ENCODE measurements at regions not wholly inside any gene's neighbourhood (a gene's known extent, or its start where the extent isn't known, plus 50 kb on each side); places are given as distances from the start of the nearest gene placed in this dataset.

DNA sequence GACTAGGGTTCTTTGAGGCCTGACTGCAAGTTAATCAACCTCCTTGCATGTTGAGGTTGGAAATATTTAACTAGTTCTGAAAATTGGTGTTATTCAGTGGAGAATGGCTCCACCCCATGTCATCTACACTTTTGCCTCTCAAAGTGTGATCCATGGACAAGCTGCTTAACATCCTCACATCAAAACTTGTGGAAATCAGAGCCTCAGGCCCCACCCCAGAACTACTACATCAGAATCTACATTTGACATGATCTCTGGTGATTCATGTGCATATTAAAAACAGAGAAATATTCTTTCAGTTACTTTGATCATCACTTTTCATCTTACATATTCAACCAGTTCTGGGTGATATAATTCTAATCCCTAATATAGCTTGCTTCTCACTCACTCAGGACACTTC, 632.9 kb downstream of the ARL4A start:
- BruUV-seq (replicated peaks): no TSS peak
- no peak overlapping the region for H3K4me3 ChIP-seq (replicated peaks in 1 of 2; ENCODE audit: low read depth in 1 of 2, low read length in 2 of 2)
- no peaks in the 10 kb centered on the region for H3K36me3 ChIP-seq (ENCODE audit: control insufficient read depth in 1 of 2, insufficient read depth in 2 of 2, low read length in 2 of 2)
- no peaks in the 10 kb centered on the region for H3K9me2 ChIP-seq (ENCODE audit: insufficient read depth)
- RAD21 ChIA-PET (ENCODE audit: low non-redundant PET in 1 of 2, low total read pairs in 2 of 2, uncharacterized antibody in 2 of 2, unreplicated experiment in 2 of 2): no interaction called here
- intact Hi-C loops (cut with micrococcal nuclease): no loop called here
- H4K20me1 ChIP-seq (ENCODE audit: insufficient read depth): no peaks in the 10 kb centered on the region
- H3K9ac ChIP-seq (ENCODE audit: low read length): no peak overlapping the region
- H3K4me2 ChIP-seq (ENCODE audit: low read length): no peak overlapping the region
- DNase-seq (ENCODE audit: low read depth, low spot score) (no peak), ATAC-seq (no peak)
- POLR2A ChIA-PET: no interaction called here
- H3K27ac ChIP-seq (ENCODE audit: low read depth, low read length): no peak overlapping the region
- CTCF ChIA-PET: no interaction called here
- H3K4me1 ChIP-seq (ENCODE audit: control insufficient read depth in 1 of 2, insufficient read depth in 2 of 2, low read length in 2 of 2): no peaks in the 10 kb centered on the region
- H3K79me2 ChIP-seq (ENCODE audit: insufficient read depth, low read length): no peaks in the 10 kb centered on the region
- no peaks in the 10 kb centered on the region for H3K27me3 ChIP-seq (ENCODE audit: insufficient read depth, low read length)
- TF ChIP-seq POLR2A (IDR thresholded peaks at IDR 0.05; ENCODE audit: borderline replicate concordance, extremely low read depth, insufficient read depth, insufficient read length) (no peak), ZFX (IDR thresholded peaks at IDR 0.05) (no peak), ELF1 (IDR thresholded peaks at IDR 0.05; ENCODE audit: borderline replicate concordance, low read depth) (no peak), TCF7L2 (IDR thresholded peaks at IDR 0.05; ENCODE audit: borderline replicate concordance, extremely low read depth, insufficient read depth, insufficient read length) (no peak), CBX3 (IDR thresholded peaks at IDR 0.05; ENCODE audit: low read depth) (no peak), ZNF274 (IDR thresholded peaks at IDR 0.05; ENCODE audit: low read depth, low read length) (no peak), FOSL1 (IDR thresholded peaks at IDR 0.05; ENCODE audit: low read depth) (no peak), SP1 (IDR thresholded peaks at IDR 0.05; ENCODE audit: low read depth) (no peak)
- TF ChIP-seq, protein P1, sequence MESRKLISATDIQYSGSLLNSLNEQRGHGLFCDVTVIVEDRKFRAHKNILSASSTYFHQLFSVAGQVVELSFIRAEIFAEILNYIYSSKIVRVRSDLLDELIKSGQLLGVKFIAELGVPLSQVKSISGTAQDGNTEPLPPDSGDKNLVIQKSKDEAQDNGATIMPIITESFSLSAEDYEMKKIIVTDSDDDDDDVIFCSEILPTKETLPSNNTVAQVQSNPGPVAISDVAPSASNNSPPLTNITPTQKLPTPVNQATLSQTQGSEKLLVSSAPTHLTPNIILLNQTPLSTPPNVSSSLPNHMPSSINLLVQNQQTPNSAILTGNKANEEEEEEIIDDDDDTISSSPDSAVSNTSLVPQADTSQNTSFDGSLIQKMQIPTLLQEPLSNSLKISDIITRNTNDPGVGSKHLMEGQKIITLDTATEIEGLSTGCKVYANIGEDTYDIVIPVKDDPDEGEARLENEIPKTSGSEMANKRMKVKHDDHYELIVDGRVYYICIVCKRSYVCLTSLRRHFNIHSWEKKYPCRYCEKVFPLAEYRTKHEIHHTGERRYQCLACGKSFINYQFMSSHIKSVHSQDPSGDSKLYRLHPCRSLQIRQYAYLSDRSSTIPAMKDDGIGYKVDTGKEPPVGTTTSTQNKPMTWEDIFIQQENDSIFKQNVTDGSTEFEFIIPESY (IDR thresholded peaks at IDR 0.05; ENCODE audit: extremely low read depth, insufficient replicate concordance, low read length): no peak
- TF ChIP-seq, protein P2, sequence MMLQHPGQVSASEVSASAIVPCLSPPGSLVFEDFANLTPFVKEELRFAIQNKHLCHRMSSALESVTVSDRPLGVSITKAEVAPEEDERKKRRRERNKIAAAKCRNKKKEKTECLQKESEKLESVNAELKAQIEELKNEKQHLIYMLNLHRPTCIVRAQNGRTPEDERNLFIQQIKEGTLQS (IDR thresholded peaks at IDR 0.05): no peak
- H3K9me3 ChIP-seq (ENCODE audit: control insufficient read depth in 1 of 2, insufficient read depth in 1 of 2, low read depth in 1 of 2, low read length in 2 of 2): no peaks in the 10 kb centered on the region
- no peak overlapping the region for H2AFZ ChIP-seq (ENCODE audit: low read depth, low read length, poor library complexity, severe bottlenecking)

Data from HCT116 (cell line).